Breast epithelium (tissue), 4 donors: ENCODE measurements at regions not wholly inside any gene's neighbourhood (a gene's known extent, or its start where the extent isn't known, plus 50 kb on each side); places are given as distances from the start of the nearest gene placed in this dataset.

Experiments
- DNase-seq, 2 donors: peaks; one replicate each; pipeline ENCODE4 v3.0.0-alpha.2; 2019; ENCODE audit warnings: low spot score in 2 of 2
- H3K27ac ChIP-seq, 2 donors: fragments of 200-600 bp; sonication (generic) in 1 of 2; one replicate each; pipeline ENCODE4 v1.5.1; 2016 to 2019; ENCODE audit warnings: mild to moderate bottlenecking in 1 of 2
- H3K27me3 ChIP-seq, 2 donors: fragments of 200-600 bp; sonication (generic) in 1 of 2; one replicate each; pipeline versions ENCODE4 v1.5.1 to v1.6.0; 2017 to 2019; ENCODE audit warnings: control low read depth in 1 of 2, mild to moderate bottlenecking in 1 of 2
- H3K36me3 ChIP-seq: fragments of 200-600 bp; one replicate; pipeline ENCODE4 v1.5.1; 2019
- H3K4me1 ChIP-seq, 2 donors: fragments of 200-600 bp; sonication (generic); one replicate each; pipeline ENCODE4 v1.5.1; 2016 to 2019; ENCODE audit warnings: control low read depth in 1 of 2
- H3K4me3 ChIP-seq, 3 donors: fragments of 200-600 bp; sonication (generic); 1 replicate in 2 of 3; 2 replicates in 1 of 3; pipeline ENCODE4 v1.5.1; 2016 to 2019; ENCODE audit warnings: mild to moderate bottlenecking in 3 of 3, moderate library complexity in 2 of 3
- H3K9me3 ChIP-seq, 2 donors: fragments of 200-600 bp; sonication (generic) in 1 of 2; one replicate each; pipeline ENCODE4 v1.5.1; 2016 to 2019; ENCODE audit warnings: control low read depth in 1 of 2
- POLR2A ChIP-seq: fragments of 450-650 bp; IDR thresholded peaks from one replicate; pipeline ENCODE4 v1.6.1; 2016; ENCODE audit warnings: antibody characterized with exemption, mild to moderate bottlenecking, moderate library complexity
- POLR2AphosphoS5 ChIP-seq, 3 donors: sonication (generic); formaldehyde crosslinking; IDR thresholded peaks; one replicate each; pipeline ENCODE4 v1.6.1; 2017; ENCODE audit warnings: antibody characterized with exemption in 3 of 3
- intact Hi-C: fragments of 100-400 bp; cut with DNase I; formaldehyde crosslinking; loops from one replicate; pipeline ENCODE4 v1.15.1; 2023; ENCODE audit warnings: low total_unique reads
- TF ChIP-seq, protein P1 (sequence below), 3 donors: fragments of 450-650 bp; IDR thresholded peaks; one replicate each; pipeline ENCODE4 v1.5.1; 2016 to 2017; ENCODE audit warnings: antibody characterized with exemption in 3 of 3, mild to moderate bottlenecking in 3 of 3, moderate library complexity in 3 of 3

DNA sequence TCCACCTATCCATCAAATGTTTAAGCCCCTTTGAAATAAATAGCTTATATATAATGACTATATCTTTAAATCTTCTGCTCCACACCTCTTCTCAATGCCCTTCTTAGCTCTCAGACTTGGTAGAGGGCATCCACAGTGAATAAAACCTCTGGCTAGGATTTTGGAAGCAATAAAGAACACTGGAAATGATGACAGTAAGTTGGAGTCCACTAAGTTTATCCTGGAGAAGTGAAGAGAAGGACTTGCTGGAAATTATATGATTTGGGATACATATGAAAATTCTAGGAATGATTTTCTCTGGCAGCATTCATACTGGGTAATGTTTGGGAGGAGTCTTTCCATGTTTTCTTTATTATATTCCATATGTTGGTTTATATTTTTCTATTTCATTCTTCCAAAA is 133.5 kb upstream of the KL start:
- H3K4me1 ChIP-seq = no peaks in the 10 kb centered on the region
- no peak for DNase-seq
- H3K36me3 ChIP-seq = no peaks in the 10 kb centered on the region
- H3K27me3 ChIP-seq = no peaks in the 10 kb centered on the region
- intact Hi-C loops = no loop called here
- peaks cover 0 to 9% of the 10 kb centered on the region in 2 donors for H3K9me3 ChIP-seq
- TF ChIP-seq, protein P1, sequence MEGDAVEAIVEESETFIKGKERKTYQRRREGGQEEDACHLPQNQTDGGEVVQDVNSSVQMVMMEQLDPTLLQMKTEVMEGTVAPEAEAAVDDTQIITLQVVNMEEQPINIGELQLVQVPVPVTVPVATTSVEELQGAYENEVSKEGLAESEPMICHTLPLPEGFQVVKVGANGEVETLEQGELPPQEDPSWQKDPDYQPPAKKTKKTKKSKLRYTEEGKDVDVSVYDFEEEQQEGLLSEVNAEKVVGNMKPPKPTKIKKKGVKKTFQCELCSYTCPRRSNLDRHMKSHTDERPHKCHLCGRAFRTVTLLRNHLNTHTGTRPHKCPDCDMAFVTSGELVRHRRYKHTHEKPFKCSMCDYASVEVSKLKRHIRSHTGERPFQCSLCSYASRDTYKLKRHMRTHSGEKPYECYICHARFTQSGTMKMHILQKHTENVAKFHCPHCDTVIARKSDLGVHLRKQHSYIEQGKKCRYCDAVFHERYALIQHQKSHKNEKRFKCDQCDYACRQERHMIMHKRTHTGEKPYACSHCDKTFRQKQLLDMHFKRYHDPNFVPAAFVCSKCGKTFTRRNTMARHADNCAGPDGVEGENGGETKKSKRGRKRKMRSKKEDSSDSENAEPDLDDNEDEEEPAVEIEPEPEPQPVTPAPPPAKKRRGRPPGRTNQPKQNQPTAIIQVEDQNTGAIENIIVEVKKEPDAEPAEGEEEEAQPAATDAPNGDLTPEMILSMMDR (IDR thresholded peaks at IDR 0.05) = no peak
- TF ChIP-seq POLR2AphosphoS5 (IDR thresholded peaks at IDR 0.05) = no peak
- no peak for TF ChIP-seq POLR2A
- no peak overlapping the region for H3K27ac ChIP-seq
- H3K4me3 ChIP-seq = no peak overlapping the region

DNA sequence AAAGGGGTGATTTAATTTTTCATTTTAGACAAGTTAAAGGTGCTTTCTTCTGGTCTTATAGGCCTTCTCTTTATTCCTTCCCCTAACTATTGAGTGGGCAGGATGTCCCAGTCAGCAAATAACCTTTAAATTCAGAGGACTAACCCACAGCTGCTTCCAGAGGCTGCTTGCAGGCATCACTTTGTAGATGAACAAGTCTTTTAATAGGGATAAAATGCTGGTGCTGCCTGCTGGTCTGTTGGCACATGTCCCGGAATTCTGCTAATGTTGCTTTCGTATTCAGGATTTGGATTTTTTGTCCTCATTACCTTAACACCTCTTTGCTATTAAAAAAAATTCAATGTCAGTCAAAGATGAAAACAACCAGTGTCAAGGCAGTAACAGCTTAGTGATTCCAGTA is 132.7 kb upstream of the KL start:
- Histone ChIP-seq H3K4me1 (no peaks in the 10 kb centered on the region), H3K9me3 (peaks cover 0 to 14% of the 10 kb centered on the region in 2 donors), H3K36me3 (no peaks in the 10 kb centered on the region), H3K4me3 (no peak overlapping the region), H3K27me3 (no peaks in the 10 kb centered on the region), H3K27ac (no peak overlapping the region)
- DNase-seq = no peak
- TF ChIP-seq POLR2A (no peak), POLR2AphosphoS5 (IDR thresholded peaks at IDR 0.05) (no peak)
- TF ChIP-seq, protein P1 (IDR thresholded peaks at IDR 0.05) = no peak
- intact Hi-C loops = no loop called here

GRCh38 chr13:32887617-32888016 is 128.6 kb upstream of the KL start:
- no peaks in the 10 kb centered on the region for H3K27me3 ChIP-seq
- TF ChIP-seq, protein P1 (IDR thresholded peaks at IDR 0.05) = no peak
- TF ChIP-seq POLR2AphosphoS5 (IDR thresholded peaks at IDR 0.05) (no peak), POLR2A (no peak)
- intact Hi-C loops = no loop called here
- H3K36me3 ChIP-seq = no peaks in the 10 kb centered on the region
- no peak for DNase-seq
- no peaks in the 10 kb centered on the region for H3K4me1 ChIP-seq
- no peak overlapping the region for H3K4me3 ChIP-seq
- H3K27ac ChIP-seq = no peak overlapping the region
- peaks cover 0 to 14% of the 10 kb centered on the region in 2 donors for H3K9me3 ChIP-seq

DNA sequence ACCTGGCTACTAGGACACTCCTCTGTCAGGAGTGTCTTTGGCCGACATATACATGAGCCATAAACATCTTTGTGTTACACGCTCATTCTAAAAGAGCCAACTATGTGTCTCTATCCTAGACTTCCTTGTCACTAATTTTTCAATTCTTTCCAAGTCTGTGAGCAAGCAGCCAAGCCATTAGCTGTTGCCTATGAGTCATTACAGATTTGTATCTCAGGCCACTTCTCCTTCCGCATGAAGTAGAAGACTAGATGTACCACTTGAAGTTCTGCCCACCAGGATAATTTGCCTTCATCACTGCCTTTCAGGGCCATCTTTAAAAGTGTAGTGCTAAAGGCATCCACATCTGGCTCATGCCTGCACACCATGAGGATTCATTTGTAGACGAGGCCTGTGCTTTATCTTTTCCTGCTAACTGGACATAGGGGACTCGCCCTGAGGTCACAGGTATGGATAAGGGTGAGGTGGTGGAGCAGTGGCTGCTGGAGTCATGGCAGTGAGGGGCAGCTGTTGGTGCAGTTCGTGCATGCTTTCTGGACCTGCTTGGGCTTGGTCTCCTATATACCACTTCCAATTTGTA is 126.1 kb upstream of the KL start:
- Histone ChIP-seq H3K9me3 (peaks cover 0 to 14% of the 10 kb centered on the region in 2 donors), H3K27me3 (no peaks in the 10 kb centered on the region), H3K36me3 (no peaks in the 10 kb centered on the region), H3K27ac (no peak overlapping the region), H3K4me1 (no peaks in the 10 kb centered on the region), H3K4me3 (no peak overlapping the region)
- no peak for TF ChIP-seq POLR2A
- TF ChIP-seq, protein P1 (IDR thresholded peaks at IDR 0.05) = no peak
- TF ChIP-seq POLR2AphosphoS5 (IDR thresholded peaks at IDR 0.05) = no peak
- DNase-seq = no peak
- intact Hi-C loops = no loop called here

- intact Hi-C loops = no loop called here
- TF ChIP-seq POLR2A (no peak), POLR2AphosphoS5 (IDR thresholded peaks at IDR 0.05) (no peak)
- TF ChIP-seq, protein P1 (IDR thresholded peaks at IDR 0.05) = no peak
Measured at GRCh38 chr13:32893176-32893575, 123.0 kb upstream of the KL start.

More at GRCh38 chr13:32893176-32893575, 123.0 kb upstream of the KL start:
- no peak overlapping the region for H3K27ac ChIP-seq
- no peaks in the 10 kb centered on the region for H3K4me1 ChIP-seq
- no peak overlapping the region for H3K4me3 ChIP-seq
- H3K36me3 ChIP-seq = no peaks in the 10 kb centered on the region
- DNase-seq = no peak
- peaks cover 0 to under 1% of the 10 kb centered on the region in 2 donors for H3K9me3 ChIP-seq
- H3K27me3 ChIP-seq = no peaks in the 10 kb centered on the region
